Tibial artery (tissue), 4 donors: ENCODE measurements at regions not wholly inside any gene's neighbourhood (a gene's known extent, or its start where the extent isn't known, plus 50 kb on each side); places are given as distances from the start of the nearest gene placed in this dataset.

Source experiments
- DNase-seq, 2 donors: peaks; one replicate each; pipeline ENCODE4 v3.0.0-alpha.2; 2019
- H3K27ac ChIP-seq, 2 donors: fragments of 200-600 bp; sonication (generic) in 1 of 2; 1 replicate in 1 of 2; 2 replicates in 1 of 2; pipeline ENCODE4 v1.5.1; 2018 to 2019; ENCODE audit warnings: mild to moderate bottlenecking in 1 of 2
- H3K27me3 ChIP-seq, 2 donors: fragments of 200-600 bp; sonication (generic) in 1 of 2; one replicate each; pipeline versions ENCODE4 v1.5.1 to v1.6.0; 2016 to 2019
- H3K36me3 ChIP-seq, 3 donors: fragments of 200-600 bp; sonication (generic) in 2 of 3; one replicate each; pipeline ENCODE4 v1.5.1; 2016 to 2019; ENCODE audit warnings: mild to moderate bottlenecking in 2 of 3
- H3K4me1 ChIP-seq, 4 donors: fragments of 200-600 bp; sonication (generic) in 2 of 4; 1 replicate in 3 of 4; 2 replicates in 1 of 4; pipeline ENCODE4 v1.5.1; 2016 to 2019
- H3K4me3 ChIP-seq, 2 donors: fragments of 200-600 bp; sonication (generic) in 1 of 2; 1 replicate in 1 of 2; 2 replicates in 1 of 2; pipeline ENCODE4 v1.5.1; 2018 to 2019; ENCODE audit warnings: mild to moderate bottlenecking in 2 of 2
- H3K9me3 ChIP-seq, 3 donors: fragments of 200-600 bp; sonication (generic) in 1 of 3; one replicate each; pipeline ENCODE4 v1.5.1; 2016 to 2019
- CTCF ChIP-seq, 2 experiments: fragments of 200-600 bp in 1 of 2; fragments of 450-650 bp in 1 of 2; IDR thresholded peaks; one replicate each; pipeline ENCODE4 v1.5.1; 2017 to 2019; ENCODE audit warnings: antibody characterized with exemption in 2 of 2, mild to moderate bottlenecking in 1 of 2, moderate library complexity in 1 of 2
- intact Hi-C: fragments of 100-400 bp; cut with DNase I; formaldehyde crosslinking; loops from one replicate; pipeline ENCODE4 v1.15.0; 2023; ENCODE audit warnings: low total_unique reads

- Histone ChIP-seq H3K9me3 (peaks cover 0 to 12% (median 0%) of the 10 kb centered on the region in 3 donors), H3K36me3 (no peaks in the 10 kb centered on the region), H3K27me3 (no peaks in the 10 kb centered on the region), H3K4me3 (no peak overlapping the region), H3K4me1 (no peaks in the 10 kb centered on the region), H3K27ac (no peak overlapping the region)
- no peak for DNase-seq
- TF ChIP-seq CTCF (IDR thresholded peaks at IDR 0.05), result no peak
- intact Hi-C loops, result no loop called here
These were observed 453.4 kb upstream of the CCDC196 start for GRCh38 chr14:66032800-66033199.

- no peak for DNase-seq
- H3K27me3 ChIP-seq, result no peaks in the 10 kb centered on the region
- H3K4me1 ChIP-seq, result no peaks in the 10 kb centered on the region
- no peak overlapping the region for H3K27ac ChIP-seq
- no peaks in the 10 kb centered on the region for H3K36me3 ChIP-seq
- peaks cover 0 to 8% (median 0%) of the 10 kb centered on the region in 3 donors for H3K9me3 ChIP-seq
- TF ChIP-seq CTCF (IDR thresholded peaks at IDR 0.05), result no peak
- intact Hi-C loops, result no loop called here
- H3K4me3 ChIP-seq, result no peak overlapping the region
These were observed 449.6 kb upstream of the CCDC196 start for GRCh38 chr14:66036547-66036946.

GRCh38 chr14:66037361-66037760 lies 448.8 kb upstream of the CCDC196 start:
- DNase-seq, result no peak
- Histone ChIP-seq H3K36me3 (no peaks in the 10 kb centered on the region), H3K27ac (no peak overlapping the region), H3K4me1 (no peaks in the 10 kb centered on the region), H3K9me3 (peaks cover 0 to under 1% (median 0%) of the 10 kb centered on the region in 3 donors), H3K27me3 (no peaks in the 10 kb centered on the region), H3K4me3 (no peak overlapping the region)
- TF ChIP-seq CTCF (IDR thresholded peaks at IDR 0.05), result no peak
- intact Hi-C loops, result no loop called here

- Histone ChIP-seq H3K36me3 (no peaks in the 10 kb centered on the region), H3K9me3 (no peaks in the 10 kb centered on the region), H3K4me3 (no peak overlapping the region), H3K27me3 (no peaks in the 10 kb centered on the region), H3K27ac (no peak overlapping the region), H3K4me1 (no peaks in the 10 kb centered on the region)
- no peak for TF ChIP-seq CTCF (IDR thresholded peaks at IDR 0.05)
- no peak for DNase-seq
- intact Hi-C loops, result no loop called here
These were observed 448.0 kb upstream of the CCDC196 start for GRCh38 chr14:66038212-66038611.

- Histone ChIP-seq H3K9me3 (no peaks in the 10 kb centered on the region), H3K4me3 (no peak overlapping the region), H3K4me1 (no peaks in the 10 kb centered on the region), H3K27me3 (no peaks in the 10 kb centered on the region), H3K27ac (no peak overlapping the region), H3K36me3 (no peaks in the 10 kb centered on the region)
- no peak for TF ChIP-seq CTCF (IDR thresholded peaks at IDR 0.05)
- intact Hi-C loops, result no loop called here
- peak in 1 of 2 donors; percentile 38 for DNase-seq
These were observed 447.6 kb upstream of the CCDC196 start for GRCh38 chr14:66038618-66039017.

GRCh38 chr14:66039495-66039894 lies 446.7 kb upstream of the CCDC196 start:
- Histone ChIP-seq H3K4me1 (no peaks in the 10 kb centered on the region), H3K27ac (no peak overlapping the region), H3K36me3 (no peaks in the 10 kb centered on the region), H3K4me3 (no peak overlapping the region), H3K9me3 (no peaks in the 10 kb centered on the region), H3K27me3 (no peaks in the 10 kb centered on the region)
- intact Hi-C loops, result no loop called here
- TF ChIP-seq CTCF (IDR thresholded peaks at IDR 0.05), result no peak
- no peak for DNase-seq
